ENCODE measurements at regions not wholly inside any gene's neighbourhood (a gene's known extent, or its start where the extent isn't known, plus 50 kb on each side); places are given as distances from the start of the nearest gene placed in this dataset.

DNA sequence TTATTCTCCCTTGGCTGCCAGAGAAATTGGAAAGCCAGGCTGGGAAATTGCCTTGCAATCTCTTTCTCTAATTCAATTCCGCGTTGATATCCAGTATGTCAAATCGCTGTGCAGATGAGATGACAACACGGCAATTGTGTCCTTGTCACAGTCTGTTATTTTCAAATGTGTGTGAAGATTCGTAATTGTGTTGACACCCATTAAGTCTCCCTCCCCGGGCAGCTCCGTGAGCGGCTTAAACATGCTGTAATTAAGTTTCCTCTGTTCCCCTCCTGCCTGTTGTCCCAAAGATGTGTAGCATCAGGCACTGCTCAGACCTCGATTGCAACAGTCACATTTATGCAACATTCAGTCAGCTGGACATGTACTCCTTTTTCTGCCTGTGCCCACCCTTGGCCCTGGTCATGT lies 209.5 kb downstream of the LPIN1 start:
- no peak for DNase-seq

- DNase-seq = no peak
Measured at GRCh38 chr2:11962707-11963328, 216.4 kb downstream of the LPIN1 start.

DNA sequence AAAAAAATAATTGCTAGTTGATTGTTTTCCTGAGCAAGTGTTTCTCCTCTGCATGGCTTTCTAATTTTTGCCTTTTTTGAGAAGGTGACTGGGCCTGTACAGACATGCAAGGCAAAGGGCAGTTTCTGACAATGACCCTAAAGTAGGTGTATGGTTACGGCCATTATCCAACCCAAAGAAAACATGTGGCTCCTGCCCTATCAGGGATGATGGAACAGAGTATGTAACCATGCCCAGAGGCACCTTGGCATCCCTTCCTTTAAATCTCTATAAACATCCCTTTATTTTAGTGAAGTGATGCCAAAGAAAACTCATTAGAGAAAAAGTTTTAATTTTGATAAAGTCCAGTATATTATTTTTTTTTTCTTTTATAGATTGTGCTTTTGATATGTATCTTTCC lies 217.5 kb downstream of the LPIN1 start:
- no peak for DNase-seq

DNA sequence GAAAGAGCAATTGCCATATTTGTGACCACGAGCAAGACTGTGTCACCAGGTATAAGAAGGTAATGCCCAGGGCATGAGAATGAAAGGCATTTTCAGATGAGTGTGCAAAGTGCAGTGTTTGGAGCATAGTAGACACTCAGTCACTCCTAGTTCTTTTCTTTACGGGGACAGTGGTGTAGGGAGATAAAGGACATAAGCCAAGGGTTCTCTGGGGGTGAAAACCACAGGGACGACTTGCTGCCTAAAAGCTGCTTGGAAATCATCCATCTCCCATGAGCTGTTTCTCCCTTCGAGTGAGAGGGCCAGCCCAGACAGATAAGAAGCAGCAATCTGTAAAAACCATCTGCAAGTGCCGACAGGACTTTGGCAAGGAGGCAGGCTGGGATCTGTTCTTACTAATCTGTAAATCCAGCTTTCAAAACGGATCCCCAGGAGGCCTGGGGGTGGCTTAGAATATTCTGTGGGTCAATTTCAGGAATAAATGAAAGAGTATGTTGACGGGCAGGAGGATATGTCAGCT lies 221.6 kb downstream of the LPIN1 start:
- DNase-seq = peak; percentile 47

DNA sequence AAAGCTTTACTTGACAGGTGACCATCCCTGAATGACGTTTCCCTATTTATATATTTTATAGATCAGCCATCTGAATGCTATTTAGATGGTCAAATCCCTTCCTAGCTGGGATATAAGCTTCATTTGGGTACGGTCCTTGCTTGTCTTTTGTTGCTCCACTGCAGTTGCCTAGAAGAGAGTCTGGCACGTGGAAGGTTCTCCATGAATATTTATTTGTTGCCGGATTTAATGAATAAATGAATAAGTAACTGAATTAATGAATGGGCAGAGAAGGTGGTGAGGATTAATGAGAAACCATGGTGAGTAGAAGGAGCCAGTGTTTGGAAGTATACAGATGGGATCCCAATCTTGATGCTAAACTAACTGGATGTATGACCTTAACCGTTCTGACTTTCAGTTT lies 222.1 kb downstream of the LPIN1 start:
- DNase-seq = no peak

GRCh38 chr2:11969774-11970173 lies 223.3 kb downstream of the LPIN1 start:
- DNase-seq = no peak

DNA sequence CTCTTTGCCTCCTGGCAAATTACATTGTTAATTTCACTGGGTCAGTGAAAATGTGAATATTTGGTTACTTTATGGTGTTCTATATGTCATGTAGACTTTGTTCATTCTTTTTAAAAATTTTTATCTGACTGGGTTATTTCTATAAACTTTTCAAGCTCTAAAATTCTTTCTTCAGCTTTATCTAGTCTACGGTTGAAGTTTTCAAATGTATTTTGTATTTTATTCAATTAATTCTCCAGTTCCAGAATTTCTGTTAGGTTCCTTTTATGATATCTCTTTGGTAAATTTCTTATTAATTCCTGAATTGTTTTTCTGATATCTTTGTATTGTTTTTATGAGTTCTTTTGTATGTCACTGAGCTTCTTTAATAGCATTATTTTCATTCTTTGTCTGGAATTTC lies 228.1 kb downstream of the LPIN1 start:
- DNase-seq = no peak

DNA sequence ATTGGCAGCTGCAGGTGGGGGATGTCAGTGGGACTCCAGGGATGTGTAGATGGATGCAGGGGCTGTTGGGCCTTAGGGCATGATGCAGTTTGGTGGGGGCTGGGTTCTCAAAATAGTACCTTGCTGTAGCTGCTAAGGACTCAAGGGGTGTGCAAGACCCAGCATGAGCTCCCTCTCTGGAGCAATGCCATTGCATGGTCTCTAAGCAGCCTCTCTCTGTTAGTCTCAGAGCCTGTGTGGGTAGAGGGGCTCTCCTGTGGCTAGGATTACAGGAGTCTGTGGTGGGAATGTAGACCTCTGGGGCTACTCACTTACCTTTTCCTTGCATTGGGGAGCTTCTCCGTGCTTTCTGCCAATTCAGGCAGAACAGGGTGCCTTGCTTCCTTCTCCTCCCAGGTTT lies 228.9 kb downstream of the LPIN1 start:
- no peak for DNase-seq

- no peak for DNase-seq
Measured at GRCh38 chr2:11976073-11976472, 229.6 kb downstream of the LPIN1 start.

DNA sequence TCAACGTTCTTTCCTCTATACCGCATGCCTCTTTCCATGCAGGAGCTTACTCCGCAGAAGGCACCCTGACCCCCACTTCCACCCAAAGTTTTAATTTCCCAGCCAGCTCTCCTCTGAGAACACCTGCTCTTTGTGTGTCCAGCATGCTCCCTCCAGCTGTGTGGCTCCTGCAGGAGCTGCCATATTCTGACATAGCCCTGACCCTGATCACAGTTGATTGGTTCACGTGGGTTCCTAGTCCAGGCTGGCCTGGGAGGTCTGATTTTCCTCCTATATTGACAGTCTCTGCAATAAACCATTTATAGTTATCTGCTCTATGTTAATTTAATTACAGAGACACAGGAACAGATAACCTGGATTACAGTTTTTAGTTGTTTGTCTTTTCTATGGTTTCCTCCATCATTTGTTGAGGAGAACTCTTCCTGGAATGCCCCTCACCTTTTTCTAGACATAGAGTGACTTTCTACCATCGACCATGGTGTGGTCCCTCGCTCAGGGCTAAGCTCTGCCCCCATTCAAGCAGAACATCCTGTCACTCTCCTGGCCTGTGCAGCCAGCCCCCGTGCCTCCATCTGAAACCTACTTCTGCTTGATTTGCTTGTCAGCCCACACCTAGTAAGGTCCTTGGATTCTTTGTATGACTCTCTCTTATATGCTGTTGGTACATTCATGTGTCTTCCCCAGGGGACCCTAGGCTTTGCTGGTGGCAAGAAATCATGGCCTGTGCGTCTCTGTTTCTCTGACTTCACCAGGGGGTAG lies 231.5 kb downstream of the LPIN1 start:
- no peak for DNase-seq

DNA sequence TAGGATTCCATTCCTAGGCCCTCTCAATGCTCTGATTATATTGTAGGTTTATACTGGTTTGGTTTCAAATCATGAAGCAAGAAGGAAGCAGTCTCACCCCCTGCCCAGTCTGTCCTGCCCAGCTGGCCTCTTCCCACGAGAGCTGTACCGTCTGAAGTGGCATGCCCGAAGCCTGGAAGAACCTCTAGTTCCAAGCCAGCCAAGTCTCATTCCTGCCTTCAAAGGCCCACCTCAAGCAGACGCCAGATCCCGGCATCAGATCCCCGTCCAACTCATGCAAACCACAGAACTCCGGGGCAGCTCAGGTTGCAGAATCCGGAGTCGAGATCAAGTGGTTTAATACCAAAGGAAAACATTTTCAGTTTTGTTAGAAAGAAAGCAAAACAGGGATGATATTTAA lies 234.4 kb downstream of the LPIN1 start:
- DNase-seq = peak; percentile 83

DNA sequence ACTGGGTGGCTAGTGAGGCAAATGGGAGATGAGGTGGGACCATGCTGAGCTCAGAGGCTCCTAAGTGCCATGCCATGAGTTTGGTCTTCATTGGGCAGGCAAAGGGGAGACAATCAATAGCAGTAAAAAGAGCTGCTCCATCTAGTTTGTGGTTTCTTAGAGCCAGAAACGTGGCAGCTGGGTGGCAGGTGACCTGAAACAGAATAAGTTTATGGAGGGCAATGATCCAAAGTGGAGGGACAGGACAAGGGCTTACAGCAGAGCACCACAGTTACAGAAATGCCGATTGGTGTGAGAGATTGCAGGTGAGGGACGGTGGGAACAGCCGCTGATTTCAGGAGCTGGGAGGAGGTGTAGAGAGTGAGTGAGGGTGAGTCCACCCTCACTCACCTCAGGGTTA lies 237.0 kb downstream of the LPIN1 start:
- DNase-seq = no peak

- DNase-seq = no peak
Measured at GRCh38 chr2:11983870-11984269, 237.4 kb downstream of the LPIN1 start.

DNA sequence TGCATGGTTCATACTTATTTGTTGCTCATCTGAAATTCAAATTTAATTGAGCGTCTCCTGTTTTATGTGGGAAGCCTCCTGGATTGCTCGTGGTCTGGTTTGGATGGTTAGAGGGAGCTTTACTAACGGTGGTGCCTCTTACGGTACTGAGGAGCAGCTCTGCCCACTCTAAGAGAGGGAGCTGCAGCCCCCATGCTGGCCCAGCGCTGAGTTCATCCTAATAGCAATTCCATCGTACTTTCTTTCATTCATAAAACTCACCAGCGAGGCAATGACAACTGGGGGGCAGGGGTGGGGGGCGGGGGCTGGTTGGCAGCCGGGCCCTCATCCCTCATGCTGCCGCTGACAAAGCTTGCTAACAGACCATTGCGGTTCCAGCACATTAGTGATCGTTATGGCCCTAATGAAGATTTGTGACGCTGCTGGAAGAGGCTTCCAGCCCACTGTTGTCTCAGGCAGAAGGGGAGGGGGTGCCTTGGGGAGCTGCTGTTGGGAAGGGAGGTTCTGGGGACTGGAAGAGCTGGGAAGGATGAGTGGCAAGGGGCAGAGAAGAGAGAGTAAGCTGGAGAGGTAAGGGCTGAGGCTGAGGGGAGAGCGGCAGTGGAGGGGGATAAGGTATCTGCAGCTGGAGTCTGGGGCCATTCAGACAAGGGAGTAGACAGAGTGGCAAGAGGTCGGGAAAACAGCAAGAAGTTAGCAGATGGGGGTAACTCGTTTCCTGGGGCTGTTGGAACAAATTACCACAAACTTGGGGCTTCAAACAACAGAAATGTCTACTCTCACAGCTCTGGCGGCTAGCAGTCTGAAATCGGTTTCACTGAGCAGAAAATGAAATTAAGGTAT lies 238.1 kb downstream of the LPIN1 start:
- peak; percentile 52 for DNase-seq

GRCh38 chr2:11985817-11986566 lies 239.6 kb downstream of the LPIN1 start:
- no peak for DNase-seq

- no peak for DNase-seq
Measured at GRCh38 chr2:11987151-11987550, 240.7 kb downstream of the LPIN1 start.

- peak; percentile 84 for DNase-seq
Measured at GRCh38 chr2:11988691-11989353, 242.4 kb downstream of the LPIN1 start.

- DNase-seq = no peak
Measured at GRCh38 chr2:11989354-11989703, 242.9 kb downstream of the LPIN1 start.

DNA sequence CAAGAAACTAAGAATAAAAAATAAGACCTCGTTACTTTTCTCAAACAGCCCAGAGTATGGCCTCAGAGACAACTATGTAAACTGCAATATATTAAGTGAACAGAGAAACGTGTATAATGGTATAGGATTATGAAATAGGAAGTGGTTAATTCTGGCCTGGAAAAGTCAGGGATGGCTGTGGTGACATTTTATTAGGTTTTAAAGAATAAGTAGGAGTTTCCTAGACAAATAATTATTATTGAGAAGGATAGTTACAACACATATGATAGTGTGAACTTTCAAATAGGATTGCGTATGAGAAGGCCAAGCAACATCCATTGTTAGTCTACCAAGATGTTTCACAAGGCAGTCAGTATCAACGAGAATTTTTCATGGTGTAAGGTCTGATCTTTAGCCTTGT lies 244.1 kb downstream of the LPIN1 start:
- no peak for DNase-seq

DNA sequence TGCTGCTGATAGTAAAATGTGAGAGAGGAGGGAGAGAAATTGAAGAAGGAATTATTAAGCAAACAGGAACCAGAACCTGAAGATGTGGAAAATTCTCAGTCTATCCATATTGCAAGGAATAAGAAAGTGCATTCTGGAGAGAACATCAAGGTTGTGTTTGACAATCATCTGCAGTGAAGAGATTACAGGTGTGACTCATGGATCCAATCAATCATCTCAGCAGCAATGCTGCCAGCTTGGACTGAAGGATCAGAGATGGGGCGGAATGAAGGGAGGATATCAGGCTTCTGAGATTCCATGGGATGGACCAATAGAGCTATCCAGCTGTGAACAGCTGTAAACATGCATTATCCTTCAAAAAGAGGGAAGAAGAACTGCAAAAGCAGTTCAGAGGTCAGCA lies 247.3 kb downstream of the LPIN1 start:
- DNase-seq = no peak

GRCh38 chr2:11995456-11995855 lies 249.0 kb downstream of the LPIN1 start:
- DNase-seq = peak; percentile 42

GRCh38 chr2:11996618-11997017 lies 250.2 kb downstream of the LPIN1 start:
- no peak for DNase-seq

Data from femur (tissue), 1 donor.